ENCODE measurements at regions not wholly inside any gene's neighbourhood (a gene's known extent, or its start where the extent isn't known, plus 50 kb on each side); places are given as distances from the start of the nearest gene placed in this dataset.

- TF ChIP-seq CTCF (IDR thresholded peaks at IDR 0.05) (no peak), POLR2A (IDR thresholded peaks at IDR 0.05) (no peak)
Measured at GRCh38 chr4:43567644-43568043, 675.1 kb downstream of the GRXCR1 start.
